GM12878 (cell line): ENCODE measurements at regions not wholly inside any gene's neighbourhood (a gene's known extent, or its start where the extent isn't known, plus 50 kb on each side); places are given as distances from the start of the nearest gene placed in this dataset.

Experiments used
- ATAC-seq: fragments of 200-7000 bp; cut with Tn5 transposase; 3 replicates; pipeline ENCODE4 v1.9.1; 2020; ENCODE audit warnings: mild to moderate bottlenecking, moderate library complexity
- BruUV-seq: library from RNA; stranded (reverse); fragments of 400-500 nt; replicated peaks from 2 replicates; lab custom pipeline; 2021; lab: Mats Ljungman, UMichigan
- CTCF ChIA-PET: fragments of 300-600 bp; sonication (Branson Sonifier 250); formaldehyde crosslinking; extraction: SDS; loops from one replicate; lab custom pipeline; 2021; ENCODE audit warnings: inconsistent platforms; lab: Yijun Ruan, JAX
- POLR2A ChIA-PET: fragments of 350-600 bp; formaldehyde crosslinking; extraction: SDS; loops from one replicate; lab custom pipeline; 2021; ENCODE audit warnings: inconsistent platforms; lab: Charles Lee
- RAD21 ChIA-PET: fragments of 300-600 bp; sonication (Branson Sonifier 250); formaldehyde crosslinking; loops from one replicate; lab custom pipeline; 2023; ENCODE audit warnings: antibody characterized with exemption; ENCODE audit not compliant: unreplicated experiment; lab: Charles Lee
- SMC1A ChIA-PET: fragments of 300-600 bp; sonication (Branson Sonifier 250); formaldehyde crosslinking; loops from one replicate; lab custom pipeline; 2023; ENCODE audit not compliant: unreplicated experiment, uncharacterized antibody; lab: Charles Lee
- DNase-seq: peaks from one replicate; pipeline ENCODE4 v3.0.0-alpha.2; 2011; ENCODE audit warnings: low read depth, low spot score
- FAIRE-seq: peaks from 3 replicates; lab custom pipeline; 2011; peaks lifted over from hg19 to GRCh38; lab: Jason Lieb, UNC
- H2AFZ ChIP-seq: 2 replicates; pipeline ENCODE4 v1.6.0; 2011; ENCODE audit warnings: low read depth, low read length, control low read depth; ENCODE audit not compliant: control insufficient read depth
- H3K27ac ChIP-seq: 2 replicates; pipeline ENCODE4 v1.5.1; 2011; ENCODE audit warnings: control low read depth; ENCODE audit not compliant: control insufficient read depth, insufficient read depth
- H3K27me3 ChIP-seq, 2 experiments: replicated peaks in 1 of 2; 2 replicates each; pipeline versions ENCODE4 v1.6.0 to v1.6.1; 2011; ENCODE audit warnings: low read length in 1 of 2; ENCODE audit not compliant: control insufficient read depth in 2 of 2, insufficient read depth in 2 of 2
- H3K36me3 ChIP-seq, 2 experiments: 2 replicates each; pipeline ENCODE4 v1.5.1; 2011; ENCODE audit warnings: low read length in 1 of 2; ENCODE audit not compliant: control insufficient read depth in 2 of 2, insufficient read depth in 2 of 2
- H3K4me1 ChIP-seq: 2 replicates; pipeline ENCODE4 v1.6.1; 2011; ENCODE audit warnings: mild to moderate bottlenecking, low read length, moderate library complexity, mixed read lengths; ENCODE audit not compliant: control insufficient read depth, insufficient read depth
- H3K4me2 ChIP-seq: 2 replicates; pipeline ENCODE4 v1.6.0; 2011; ENCODE audit warnings: control low read depth; ENCODE audit not compliant: control insufficient read depth, insufficient read depth
- H3K4me3 ChIP-seq: fragments of 200-600 bp; sonication (generic); 2 replicates; pipeline ENCODE4 v1.5.1; 2016
- H3K79me2 ChIP-seq: 2 replicates; pipeline ENCODE4 v1.6.0; 2011; ENCODE audit warnings: low read length; ENCODE audit not compliant: control insufficient read depth, insufficient read depth
- H3K9ac ChIP-seq: 2 replicates; pipeline ENCODE4 v1.8.0; 2011; ENCODE audit warnings: low read length, control low read depth, mixed read lengths; ENCODE audit not compliant: control insufficient read depth, insufficient read depth
- H3K9me3 ChIP-seq: replicated peaks from 3 replicates; pipeline ENCODE4 v1.5.1; 2011; ENCODE audit warnings: mild to moderate bottlenecking, low read length; ENCODE audit not compliant: control insufficient read depth, insufficient read depth
- H4K20me1 ChIP-seq: 2 replicates; pipeline ENCODE4 v1.6.0; 2011; ENCODE audit not compliant: control insufficient read depth, insufficient read depth
- CREB1 ChIP-seq: IDR thresholded peaks from 2 replicates; pipeline ENCODE4 v1.6.1; 2012; ENCODE audit warnings: low read depth, mild to moderate bottlenecking, inconsistent platforms
- CREM ChIP-seq: IDR thresholded peaks from 2 replicates; pipeline ENCODE4 v1.6.1; 2014; ENCODE audit warnings: antibody characterized with exemption, low read depth
- E2F4 ChIP-seq: IDR thresholded peaks from 2 replicates; pipeline ENCODE4 v1.6.1; 2012; ENCODE audit warnings: low read depth, low read length, improper control_type of control experiment
- EED ChIP-seq: sonication (generic); IDR thresholded peaks from 2 replicates; pipeline ENCODE4 v1.6.1; 2016; ENCODE audit warnings: antibody characterized with exemption, low read depth
- EGR1 ChIP-seq, 2 experiments: IDR thresholded peaks; 1 replicate in 1 of 2; 2 replicates in 1 of 2; pipeline ENCODE4 v1.6.1; 2011 to 2012; ENCODE audit warnings: low read depth in 2 of 2, low read length in 2 of 2, borderline replicate concordance in 1 of 2, mild to moderate bottlenecking in 1 of 2, moderate library complexity in 1 of 2
- HDAC2 ChIP-seq: fragments of 200-600 bp; sonication (generic); IDR thresholded peaks from 2 replicates; pipeline ENCODE4 v1.6.1; 2017
- MLLT1 ChIP-seq: fragments of 450-650 bp; IDR thresholded peaks from 2 replicates; pipeline ENCODE4 v1.6.1; 2016; ENCODE audit warnings: mild to moderate bottlenecking
- MTA3 ChIP-seq: IDR thresholded peaks from 2 replicates; pipeline ENCODE4 v1.6.1; 2012; ENCODE audit warnings: low read length, inconsistent platforms, borderline replicate concordance
- MYB ChIP-seq: fragments of 150-350 bp; IDR thresholded peaks from 2 replicates; pipeline ENCODE4 v1.6.1; 2014; ENCODE audit warnings: mild to moderate bottlenecking, low read depth, low read length, borderline replicate concordance
- MYC ChIP-seq: IDR thresholded peaks from 2 replicates; pipeline ENCODE4 v1.6.1; 2011; ENCODE audit warnings: mild to moderate bottlenecking, low read length, moderate library complexity, inconsistent platforms; ENCODE audit not compliant: insufficient read depth, insufficient replicate concordance, insufficient read length, severe bottlenecking
- POLR2A ChIP-seq: IDR thresholded peaks from 2 replicates; pipeline ENCODE4 v1.6.1; 2011; ENCODE audit warnings: low read depth, mild to moderate bottlenecking, low read length
- SKIL ChIP-seq: fragments of 450-650 bp; IDR thresholded peaks from 2 replicates; pipeline ENCODE4 v1.6.1; 2017; ENCODE audit warnings: mild to moderate bottlenecking, low read depth, inconsistent platforms; ENCODE audit not compliant: poor library complexity, severe bottlenecking
- TCF7 ChIP-seq: IDR thresholded peaks from 2 replicates; pipeline ENCODE4 v1.6.1; 2014; ENCODE audit warnings: antibody characterized with exemption, borderline replicate concordance
- ZNF24 ChIP-seq: fragments of 450-650 bp; IDR thresholded peaks from 2 replicates; pipeline ENCODE4 v1.6.1; 2017; ENCODE audit warnings: antibody characterized with exemption, mild to moderate bottlenecking
- in situ Hi-C: fragments of 300-500 bp; cut with MboI; formaldehyde crosslinking; loops from 9 replicates; pipeline ENCODE4 v1.14.3; 2018; ENCODE audit warnings: mixed read lengths
- intact Hi-C: fragments of 100-400 bp; cut with micrococcal nuclease; formaldehyde crosslinking; loops from one replicate; pipeline ENCODE4 v1.14.2; 2022; ENCODE audit not compliant: unreplicated experiment

- ChIA-PET CTCF (interaction anchor here (1.5 kb wide), 1 partner anchor 60 kb away, joined by 4 read pairs; no protein-coding TSS in a partner anchor), POLR2A (no interaction called here), SMC1A (no interaction called here), RAD21 (no interaction called here)
- no peak overlapping the region for H3K27ac ChIP-seq
- H3K9me3 ChIP-seq, result no peaks in the 10 kb centered on the region
- H2AFZ ChIP-seq, result no peak overlapping the region
- H3K9ac ChIP-seq, result no peak overlapping the region
- in situ Hi-C loops, result no loop called here
- H4K20me1 ChIP-seq, result no peaks in the 10 kb centered on the region
- DNase-seq (no peak), ATAC-seq (no peak), FAIRE-seq (no peak)
- no peaks in the 10 kb centered on the region for H3K27me3 ChIP-seq
- no peak overlapping the region for H3K4me3 ChIP-seq
- no peaks in the 10 kb centered on the region for H3K36me3 ChIP-seq
- H3K79me2 ChIP-seq, result no peaks in the 10 kb centered on the region
- BruUV-seq, result no TSS peak
- H3K4me1 ChIP-seq, result peaks cover 15% of the 10 kb centered on the region; the same call in 1 of the 2 replicates
- TF ChIP-seq MLLT1 (no peak), POLR2A (no peak), ZNF24 (no peak), CREB1 (no peak), MYB (no peak), EED (no peak), MTA3 (no peak), MYC (no peak), TCF7 (no peak), SKIL (no peak), CREM (no peak), EGR1 (IDR thresholded peaks at IDR 0.05; ENCODE audit: borderline replicate concordance in 1 of 2, low read depth in 2 of 2, low read length in 2 of 2) (no peak), HDAC2 (no peak), E2F4 (no peak)
- intact Hi-C loops, result no loop called here
- H3K4me2 ChIP-seq, result no peak overlapping the region
These were observed 73.0 kb upstream of the RAI14 start for GRCh38 chr5:34583167-34583566.
